ENCODE measurements at regions not wholly inside any gene's neighbourhood (a gene's known extent, or its start where the extent isn't known, plus 50 kb on each side); places are given as distances from the start of the nearest gene placed in this dataset.

DNA sequence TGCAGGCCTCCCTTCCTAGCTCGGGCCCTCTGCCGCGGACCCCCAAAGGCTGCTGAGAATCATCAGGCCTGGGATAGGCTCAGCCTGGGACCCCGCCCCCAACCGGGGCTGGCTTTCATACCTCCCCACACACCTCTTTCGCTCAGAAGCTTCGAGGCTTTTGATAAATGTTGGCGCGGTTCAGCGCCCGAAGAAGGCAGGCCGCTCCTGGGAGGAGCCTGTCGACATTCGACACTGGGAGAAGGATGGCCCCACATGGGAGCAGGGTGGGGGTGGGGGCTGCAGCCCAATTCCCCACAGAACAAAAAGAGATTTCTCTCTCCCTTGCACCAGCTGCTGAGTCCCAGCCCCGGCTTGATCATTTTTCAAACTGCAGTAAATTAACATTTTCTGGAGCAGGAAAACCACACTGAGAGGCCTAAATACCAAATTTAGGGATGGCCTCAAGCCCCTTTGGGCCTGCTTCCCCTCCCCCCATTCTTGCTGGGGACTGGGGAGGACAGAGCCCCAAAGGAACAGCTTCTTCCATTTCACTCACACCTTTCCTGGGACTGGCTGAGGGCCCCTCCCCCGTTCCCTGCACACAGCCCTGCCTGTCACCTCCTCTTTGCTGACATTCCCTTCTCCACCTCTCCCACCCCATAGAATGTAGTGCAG, 112.9 kb upstream of the PJA1 start:
- no peak for DNase-seq (ENCODE audit: low read depth in 2 of 2)

GRCh38 chrX:69277369-69277990, 112.2 kb upstream of the PJA1 start:
- no peak for DNase-seq (ENCODE audit: low read depth in 2 of 2)

DNA sequence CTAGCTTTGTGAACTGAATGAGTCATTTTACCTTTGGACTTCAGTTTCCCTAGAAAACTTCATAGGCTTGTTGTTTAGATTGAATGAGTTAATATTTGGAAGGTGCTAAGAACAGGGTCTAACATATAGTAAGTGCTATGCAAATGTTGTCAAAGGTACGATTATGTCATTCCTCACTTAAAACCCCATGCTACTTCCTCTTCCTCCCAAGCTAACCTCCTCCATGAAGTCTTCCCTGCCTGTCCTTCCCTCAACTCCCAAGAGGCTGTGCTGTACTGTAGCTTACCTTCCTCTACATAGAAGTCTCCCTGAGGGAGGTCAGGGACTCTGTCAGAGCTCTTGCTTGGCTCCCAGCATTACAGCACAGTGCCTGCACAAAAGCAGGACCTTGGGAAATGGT, 103.4 kb upstream of the PJA1 start:
- no peak for DNase-seq (ENCODE audit: low read depth in 2 of 2)

GRCh38 chrX:69264158-69264581, 98.9 kb upstream of the PJA1 start:
- DNase-seq (ENCODE audit: low read depth in 2 of 2): no peak

GRCh38 chrX:69263251-69263820, 98.1 kb upstream of the PJA1 start:
- DNase-seq (ENCODE audit: low read depth in 2 of 2): no peak

DNA sequence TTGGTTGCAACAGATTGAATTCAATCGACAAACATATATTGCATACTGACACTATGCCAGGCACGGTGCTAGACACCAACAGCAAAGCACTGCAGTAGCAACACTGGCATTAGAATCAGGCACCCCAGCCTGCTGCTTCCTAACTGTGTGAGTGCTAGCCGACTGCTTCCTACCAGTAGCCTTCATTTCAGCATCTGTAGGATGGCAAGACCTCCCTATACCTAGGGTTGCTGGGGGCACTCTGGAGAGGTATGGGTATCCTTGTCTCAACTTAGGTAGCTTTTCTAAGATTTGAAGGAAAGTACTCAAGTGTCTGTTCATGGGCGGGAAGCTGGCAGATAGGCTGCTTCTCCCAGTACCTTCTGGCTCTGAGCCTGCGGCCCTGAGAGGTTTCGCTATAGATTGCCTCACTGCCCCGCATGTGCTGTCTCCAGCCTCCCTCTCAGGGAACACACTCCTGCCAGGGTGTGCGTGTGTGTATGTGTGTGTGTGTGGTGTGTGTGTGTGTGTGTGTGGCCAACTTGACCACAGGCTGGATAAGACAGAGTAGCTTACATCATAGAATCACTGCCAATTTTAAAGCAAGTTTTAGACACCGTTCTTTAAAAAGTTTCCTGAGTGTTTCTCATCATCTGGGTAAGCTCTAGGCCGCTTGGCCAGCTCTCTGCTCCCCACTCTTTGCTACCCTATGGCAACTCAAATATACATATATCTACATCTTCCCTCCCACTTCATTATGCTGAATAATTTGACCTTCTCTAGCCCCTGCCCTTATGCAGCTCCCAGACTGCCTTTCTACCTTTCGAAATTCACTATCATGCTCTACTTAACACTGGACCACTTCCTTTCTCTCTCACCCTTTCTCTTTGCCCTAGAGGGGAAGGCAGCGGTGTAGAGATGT, 97.0 kb upstream of the PJA1 start:
- DNase-seq (ENCODE audit: low read depth in 2 of 2): no peak

- no peak for DNase-seq (ENCODE audit: low read depth in 2 of 2)
Measured at GRCh38 chrX:69260169-69260568, 94.9 kb upstream of the PJA1 start.

GRCh38 chrX:69258893-69259292, 93.6 kb upstream of the PJA1 start:
- DNase-seq (ENCODE audit: low read depth in 2 of 2): no peak

DNA sequence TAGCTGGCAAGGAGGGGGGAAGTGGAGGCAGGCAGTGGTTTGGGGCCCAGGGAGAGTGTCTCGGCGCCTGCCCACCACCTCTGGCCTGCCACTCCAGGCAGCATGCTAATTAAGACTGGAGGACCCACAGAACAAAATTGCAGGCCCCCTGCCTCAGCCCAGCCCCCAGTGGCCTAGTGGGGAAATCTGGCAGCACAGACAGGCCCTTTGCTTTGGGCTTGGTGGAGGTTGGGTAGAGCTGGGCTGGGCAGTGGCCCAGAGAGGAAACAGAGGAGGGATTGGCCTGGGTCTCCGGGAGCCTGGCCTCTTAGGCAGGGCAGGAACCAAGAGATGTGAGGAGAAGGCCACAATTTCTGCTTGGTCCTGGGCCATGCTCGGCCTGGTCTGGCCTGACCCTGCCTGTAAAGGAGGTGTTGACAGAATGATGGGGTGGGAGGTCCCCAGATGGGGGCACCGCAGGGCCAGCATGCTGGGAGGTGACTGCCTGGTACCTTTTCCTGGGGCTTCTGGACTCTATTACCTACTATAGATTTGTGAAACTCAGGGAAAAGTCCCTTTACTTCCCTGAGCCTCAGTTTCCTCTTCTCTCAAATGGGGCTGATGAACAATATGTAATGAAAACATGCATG, 92.4 kb upstream of the PJA1 start:
- no peak for DNase-seq (ENCODE audit: low read depth in 2 of 2)

GRCh38 chrX:69256291-69256565, 91.0 kb upstream of the PJA1 start:
- DNase-seq (ENCODE audit: low read depth in 2 of 2): no peak

GRCh38 chrX:69255441-69256290, 90.4 kb upstream of the PJA1 start:
- DNase-seq (ENCODE audit: low read depth in 2 of 2): no peak

DNA sequence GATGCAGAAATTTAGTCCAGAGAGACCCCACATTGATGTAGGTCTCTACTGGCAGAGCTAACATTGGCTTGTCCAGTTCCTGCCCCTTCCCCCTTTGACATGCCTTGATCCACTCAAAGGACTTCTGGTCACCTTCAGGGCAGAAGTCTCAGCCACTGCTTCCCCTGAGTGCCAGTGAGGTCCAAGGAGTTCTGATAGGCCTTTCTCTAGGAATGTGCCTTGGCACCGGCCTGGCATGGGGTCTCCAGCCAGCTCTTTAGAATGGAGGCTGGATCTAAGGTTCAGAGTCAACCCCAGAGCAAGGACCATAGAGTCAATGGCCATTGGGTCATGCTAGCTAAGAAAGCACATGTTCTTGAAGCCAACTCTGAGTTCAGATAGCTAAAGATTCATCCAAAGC, 88.6 kb upstream of the PJA1 start:
- DNase-seq (ENCODE audit: low read depth in 2 of 2): no peak

- no peak for DNase-seq (ENCODE audit: low read depth in 2 of 2)
Measured at GRCh38 chrX:69243276-69243675, 78.0 kb upstream of the PJA1 start.

GRCh38 chrX:69238887-69239231, 73.6 kb upstream of the PJA1 start:
- no peak for DNase-seq (ENCODE audit: low read depth in 2 of 2)

- no peak for DNase-seq (ENCODE audit: low read depth in 2 of 2)
Measured at GRCh38 chrX:69238114-69238886, 73.0 kb upstream of the PJA1 start.

DNA sequence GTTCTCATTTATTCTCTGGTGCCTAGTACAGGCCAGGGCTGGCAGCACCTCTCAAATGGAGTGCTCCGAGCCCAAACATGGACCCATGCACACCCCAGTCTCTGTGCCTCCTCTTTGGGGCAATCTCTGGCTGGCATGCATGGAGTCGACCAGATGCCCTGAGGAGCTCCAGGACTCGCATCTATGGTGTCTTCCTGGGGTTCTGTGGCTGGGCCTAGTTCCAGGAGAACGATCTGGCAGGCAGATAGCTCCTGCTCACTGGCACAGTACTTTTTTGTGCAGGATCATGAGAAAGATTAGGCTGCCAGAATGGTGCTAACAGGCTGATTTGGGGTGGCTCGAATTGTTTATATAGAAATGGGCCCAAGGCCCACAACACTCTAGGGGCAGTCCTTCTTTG, 72.0 kb upstream of the PJA1 start:
- DNase-seq (ENCODE audit: low read depth in 2 of 2): no peak

GRCh38 chrX:69236641-69237040, 71.4 kb upstream of the PJA1 start:
- DNase-seq (ENCODE audit: low read depth in 2 of 2): no peak

DNA sequence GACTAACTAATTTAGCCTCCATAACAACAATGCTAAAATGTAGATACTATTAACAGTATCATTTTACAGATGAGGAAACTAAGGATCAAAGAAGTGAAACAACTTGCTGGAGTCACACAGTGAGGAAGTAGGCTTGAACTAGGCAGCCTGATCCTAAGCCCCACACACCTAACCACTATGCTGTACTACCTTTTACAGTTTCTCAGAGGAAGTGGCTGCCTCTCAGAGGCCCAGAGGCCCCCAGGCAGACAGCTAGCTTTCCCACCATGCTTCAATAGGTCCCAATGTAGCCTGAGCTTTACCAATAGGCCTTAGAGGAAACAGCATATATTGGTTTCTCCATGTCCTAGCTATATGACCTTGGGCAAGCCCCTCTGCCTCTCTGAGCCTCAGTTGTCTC, 69.4 kb upstream of the PJA1 start:
- DNase-seq (ENCODE audit: low read depth in 2 of 2): no peak

- no peak for DNase-seq (ENCODE audit: low read depth in 2 of 2)
Measured at GRCh38 chrX:69232945-69233344, 67.7 kb upstream of the PJA1 start.

DNA sequence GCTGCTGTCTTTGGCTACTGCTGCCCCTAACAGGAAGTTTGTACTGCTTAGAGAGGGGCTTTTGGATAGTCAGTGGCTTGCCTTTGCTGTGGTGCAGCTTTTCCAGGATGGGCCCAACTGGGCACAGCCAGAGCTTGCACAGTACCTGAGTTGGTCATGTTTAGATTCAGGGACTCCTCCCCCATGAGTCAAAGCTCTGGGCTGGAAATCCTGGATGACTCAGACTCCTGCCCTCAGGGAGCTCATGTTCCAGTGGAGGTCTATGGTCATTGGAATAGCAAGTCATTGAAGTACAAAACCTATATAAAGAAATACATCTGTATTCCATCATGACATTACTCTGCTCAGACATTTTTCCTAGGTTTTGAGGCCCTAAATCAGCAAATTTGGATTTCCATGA, 66.7 kb upstream of the PJA1 start:
- no peak for DNase-seq (ENCODE audit: low read depth in 2 of 2)

DNA sequence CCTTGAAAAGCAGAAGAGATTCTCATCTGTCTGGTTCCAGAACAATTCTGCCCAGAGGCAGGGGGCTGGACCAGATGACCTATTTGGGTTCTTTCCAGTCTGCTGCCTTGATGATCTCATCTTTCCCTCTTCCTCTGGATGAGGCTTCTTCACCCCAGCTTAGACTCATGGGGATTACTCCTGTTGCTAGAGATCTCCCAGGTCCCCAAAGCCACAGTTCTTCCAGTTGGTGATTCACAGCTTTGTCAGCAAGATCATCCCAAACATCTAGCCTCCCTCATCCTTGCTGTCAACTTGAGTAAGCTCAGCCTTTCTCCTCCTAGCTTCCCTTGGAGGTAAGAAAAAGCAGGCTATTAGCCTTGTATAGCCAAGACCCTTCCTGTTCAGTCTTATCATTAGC, 64.2 kb upstream of the PJA1 start:
- no peak for DNase-seq (ENCODE audit: low read depth in 2 of 2)
